Panc1 (cell line): ENCODE measurements at regions not wholly inside any gene's neighbourhood (a gene's known extent, or its start where the extent isn't known, plus 50 kb on each side); places are given as distances from the start of the nearest gene placed in this dataset.

Experiments used
- ATAC-seq: fragments of 200-7000 bp; cut with Tn5 transposase; 2 replicates; pipeline ENCODE4 v1.9.1; 2020; ENCODE audit warnings: mild to moderate bottlenecking, moderate library complexity
- BruUV-seq: library from RNA; stranded (reverse); fragments of 400-500 nt; replicated peaks from 2 replicates; lab custom pipeline; 2021; lab: Mats Ljungman, UMichigan
- CTCF ChIA-PET: fragments of 300-600 bp; sonication (Branson Sonifier 250); formaldehyde crosslinking; loops from one replicate; lab custom pipeline; 2022; ENCODE audit warnings: antibody characterized with exemption; lab: Charles Lee
- POLR2A ChIA-PET: fragments of 300-600 bp; sonication (Branson Sonifier 250); formaldehyde crosslinking; loops from one replicate; lab custom pipeline; 2022; ENCODE audit warnings: antibody characterized with exemption; lab: Charles Lee
- DNase-seq: peaks from one replicate; pipeline ENCODE4 v3.0.0-alpha.2; 2010; ENCODE audit warnings: low read depth, low spot score
- H3K27ac ChIP-seq: 2 replicates; pipeline ENCODE4 v1.5.1; 2011; ENCODE audit warnings: mild to moderate bottlenecking, low read length, inconsistent platforms
- H3K27me3 ChIP-seq: fragments of 200-500 bp; sonication (Bioruptor generic); 2 replicates; pipeline ENCODE4 v1.6.0; 2014; ENCODE audit warnings: low read length, inconsistent platforms; ENCODE audit not compliant: control insufficient read depth, insufficient read depth
- H3K36me3 ChIP-seq: fragments of 200-500 bp; sonication (Bioruptor generic); 2 replicates; pipeline ENCODE4 v1.5.1; 2014; ENCODE audit warnings: inconsistent platforms, mild to moderate bottlenecking, low read length, moderate library complexity; ENCODE audit not compliant: control insufficient read depth, insufficient read depth
- H3K4me1 ChIP-seq: 2 replicates; pipeline ENCODE4 v1.5.1; 2011; ENCODE audit warnings: inconsistent platforms, mild to moderate bottlenecking, low read length, moderate library complexity; ENCODE audit not compliant: control insufficient read depth, insufficient read depth
- H3K4me3 ChIP-seq, 2 experiments: 2 replicates each; pipeline ENCODE4 v1.5.1; 2011 to 2012; ENCODE audit warnings: low read depth in 2 of 2, low read length in 2 of 2, mild to moderate bottlenecking in 2 of 2, inconsistent platforms in 1 of 2, moderate library complexity in 1 of 2
- H3K9me3 ChIP-seq: fragments of 200-500 bp; sonication (Bioruptor generic); 2 replicates; pipeline ENCODE4 v1.5.1; 2014; ENCODE audit warnings: low read depth, mild to moderate bottlenecking, inconsistent platforms, low read length, moderate library complexity; ENCODE audit not compliant: control insufficient read depth, insufficient read depth
- POLR2AphosphoS5 ChIP-seq: IDR thresholded peaks from 2 replicates; pipeline ENCODE4 v1.6.1; 2012; ENCODE audit warnings: mild to moderate bottlenecking, low read depth, low read length, moderate library complexity
- SIN3A ChIP-seq: IDR thresholded peaks from 2 replicates; pipeline ENCODE4 v1.6.1; 2012; ENCODE audit warnings: low read depth, mild to moderate bottlenecking, low read length, moderate library complexity, borderline replicate concordance; ENCODE audit not compliant: insufficient read depth
- TCF7L2 ChIP-seq: IDR thresholded peaks from 2 replicates; pipeline ENCODE4 v1.6.1; 2011; ENCODE audit warnings: mild to moderate bottlenecking, low read depth, low read length, inconsistent platforms
- in situ Hi-C: cut with HindIII; loops from 2 replicates; pipeline ENCODE4 v1.10.0; 2016; ENCODE audit warnings: low sequenced_read_pairs, low pct_unique_long_range_greater_than_20kb
- intact Hi-C: fragments of 100-400 bp; cut with micrococcal nuclease; formaldehyde crosslinking; loops from one replicate; pipeline ENCODE4 v1.10.0; 2022; ENCODE audit not compliant: unreplicated experiment
- TF ChIP-seq, protein P1 (sequence below), 2 experiments: IDR thresholded peaks; 2 replicates each; pipeline ENCODE4 v1.6.1; 2011 to 2012; ENCODE audit warnings: low read depth in 2 of 2, control low read depth in 1 of 2, low read length in 1 of 2, mild to moderate bottlenecking in 1 of 2, moderate library complexity in 1 of 2; ENCODE audit not compliant: insufficient read depth in 1 of 2
- TF ChIP-seq, protein P2 (sequence below): fragments of 450-650 bp; IDR thresholded peaks from 2 replicates; pipeline ENCODE4 v1.5.1; 2017; ENCODE audit warnings: mild to moderate bottlenecking

DNA sequence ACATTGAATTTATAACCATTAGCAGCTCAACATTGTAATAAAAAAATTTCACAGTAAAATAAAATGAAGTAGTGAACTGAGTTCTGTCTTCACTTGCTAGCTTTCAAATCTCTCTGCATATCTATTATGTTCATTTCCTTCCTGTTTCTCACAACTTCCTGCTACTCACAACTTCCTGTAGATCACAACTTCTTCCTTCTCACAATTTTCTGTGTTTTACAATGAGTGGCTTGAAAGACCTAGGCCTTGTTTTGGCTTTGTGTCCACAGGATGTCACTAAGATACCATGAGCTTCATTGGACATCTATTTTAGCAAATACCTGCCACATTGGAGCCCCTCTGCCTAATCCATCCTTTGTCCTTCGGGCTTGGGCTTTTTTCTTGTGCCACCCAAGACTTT is 480.3 kb upstream of the ADAMTS16 start:
- in situ Hi-C loops: no loop called here
- TF ChIP-seq POLR2AphosphoS5 (no peak), SIN3A (no peak), TCF7L2 (no peak)
- TF ChIP-seq, protein P1, sequence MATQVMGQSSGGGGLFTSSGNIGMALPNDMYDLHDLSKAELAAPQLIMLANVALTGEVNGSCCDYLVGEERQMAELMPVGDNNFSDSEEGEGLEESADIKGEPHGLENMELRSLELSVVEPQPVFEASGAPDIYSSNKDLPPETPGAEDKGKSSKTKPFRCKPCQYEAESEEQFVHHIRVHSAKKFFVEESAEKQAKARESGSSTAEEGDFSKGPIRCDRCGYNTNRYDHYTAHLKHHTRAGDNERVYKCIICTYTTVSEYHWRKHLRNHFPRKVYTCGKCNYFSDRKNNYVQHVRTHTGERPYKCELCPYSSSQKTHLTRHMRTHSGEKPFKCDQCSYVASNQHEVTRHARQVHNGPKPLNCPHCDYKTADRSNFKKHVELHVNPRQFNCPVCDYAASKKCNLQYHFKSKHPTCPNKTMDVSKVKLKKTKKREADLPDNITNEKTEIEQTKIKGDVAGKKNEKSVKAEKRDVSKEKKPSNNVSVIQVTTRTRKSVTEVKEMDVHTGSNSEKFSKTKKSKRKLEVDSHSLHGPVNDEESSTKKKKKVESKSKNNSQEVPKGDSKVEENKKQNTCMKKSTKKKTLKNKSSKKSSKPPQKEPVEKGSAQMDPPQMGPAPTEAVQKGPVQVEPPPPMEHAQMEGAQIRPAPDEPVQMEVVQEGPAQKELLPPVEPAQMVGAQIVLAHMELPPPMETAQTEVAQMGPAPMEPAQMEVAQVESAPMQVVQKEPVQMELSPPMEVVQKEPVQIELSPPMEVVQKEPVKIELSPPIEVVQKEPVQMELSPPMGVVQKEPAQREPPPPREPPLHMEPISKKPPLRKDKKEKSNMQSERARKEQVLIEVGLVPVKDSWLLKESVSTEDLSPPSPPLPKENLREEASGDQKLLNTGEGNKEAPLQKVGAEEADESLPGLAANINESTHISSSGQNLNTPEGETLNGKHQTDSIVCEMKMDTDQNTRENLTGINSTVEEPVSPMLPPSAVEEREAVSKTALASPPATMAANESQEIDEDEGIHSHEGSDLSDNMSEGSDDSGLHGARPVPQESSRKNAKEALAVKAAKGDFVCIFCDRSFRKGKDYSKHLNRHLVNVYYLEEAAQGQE (IDR thresholded peaks at IDR 0.05; ENCODE audit: insufficient read depth in 1 of 2, low read depth in 2 of 2, low read length in 1 of 2): no peak
- TF ChIP-seq, protein P2, sequence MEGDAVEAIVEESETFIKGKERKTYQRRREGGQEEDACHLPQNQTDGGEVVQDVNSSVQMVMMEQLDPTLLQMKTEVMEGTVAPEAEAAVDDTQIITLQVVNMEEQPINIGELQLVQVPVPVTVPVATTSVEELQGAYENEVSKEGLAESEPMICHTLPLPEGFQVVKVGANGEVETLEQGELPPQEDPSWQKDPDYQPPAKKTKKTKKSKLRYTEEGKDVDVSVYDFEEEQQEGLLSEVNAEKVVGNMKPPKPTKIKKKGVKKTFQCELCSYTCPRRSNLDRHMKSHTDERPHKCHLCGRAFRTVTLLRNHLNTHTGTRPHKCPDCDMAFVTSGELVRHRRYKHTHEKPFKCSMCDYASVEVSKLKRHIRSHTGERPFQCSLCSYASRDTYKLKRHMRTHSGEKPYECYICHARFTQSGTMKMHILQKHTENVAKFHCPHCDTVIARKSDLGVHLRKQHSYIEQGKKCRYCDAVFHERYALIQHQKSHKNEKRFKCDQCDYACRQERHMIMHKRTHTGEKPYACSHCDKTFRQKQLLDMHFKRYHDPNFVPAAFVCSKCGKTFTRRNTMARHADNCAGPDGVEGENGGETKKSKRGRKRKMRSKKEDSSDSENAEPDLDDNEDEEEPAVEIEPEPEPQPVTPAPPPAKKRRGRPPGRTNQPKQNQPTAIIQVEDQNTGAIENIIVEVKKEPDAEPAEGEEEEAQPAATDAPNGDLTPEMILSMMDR: no peak
- POLR2A ChIA-PET: no interaction called here

DNA sequence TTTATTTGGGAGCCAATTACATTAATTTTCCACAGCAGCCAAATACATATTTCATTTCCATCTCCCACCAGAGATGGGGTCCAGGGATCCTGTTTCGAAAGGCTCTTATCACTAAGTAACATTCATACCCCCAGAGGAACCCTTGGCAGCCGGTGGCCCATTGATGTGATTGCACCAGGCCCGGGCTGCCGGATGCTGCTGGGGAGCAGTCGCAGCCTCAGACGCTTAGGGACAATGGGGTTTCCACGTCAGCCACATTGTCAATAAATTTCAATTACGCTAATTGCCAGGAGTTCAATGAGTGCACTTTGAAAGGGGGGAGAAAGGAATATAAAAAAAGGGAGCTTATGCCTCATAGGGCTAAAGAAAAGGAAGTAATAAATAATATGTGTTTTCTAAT is 478.8 kb upstream of the ADAMTS16 start:
- no TSS peak for BruUV-seq
- Histone ChIP-seq H3K4me3 (no peak overlapping the region), H3K36me3 (no peaks in the 10 kb centered on the region), H3K9me3 (no peaks in the 10 kb centered on the region), H3K27me3 (no peaks in the 10 kb centered on the region), H3K4me1 (no peaks in the 10 kb centered on the region), H3K27ac (no peak overlapping the region)
- TF ChIP-seq POLR2AphosphoS5: no peak
- TF ChIP-seq, protein P2: no peak
- TF ChIP-seq, protein P1 (IDR thresholded peaks at IDR 0.05; ENCODE audit: insufficient read depth in 1 of 2, low read depth in 2 of 2, low read length in 1 of 2): no peak
- no peak for TF ChIP-seq SIN3A
- no peak for TF ChIP-seq TCF7L2
- intact Hi-C loops (no loop called here), in situ Hi-C loops (no loop called here)
- CTCF ChIA-PET: no interaction called here
- POLR2A ChIA-PET: no interaction called here
- no peak for DNase-seq
- no peak for ATAC-seq

More for the DNA sequence above, 480.3 kb upstream of the ADAMTS16 start:
- no peak overlapping the region for H3K27ac ChIP-seq
- intact Hi-C loops: no loop called here
- H3K36me3 ChIP-seq: no peaks in the 10 kb centered on the region
- H3K4me3 ChIP-seq: no peak overlapping the region
- H3K9me3 ChIP-seq: no peaks in the 10 kb centered on the region
- ATAC-seq (no peak), DNase-seq (no peak)
- H3K4me1 ChIP-seq: no peaks in the 10 kb centered on the region
- CTCF ChIA-PET: no interaction called here
- no peaks in the 10 kb centered on the region for H3K27me3 ChIP-seq
- no TSS peak for BruUV-seq
